ENCODE measurements at regions not wholly inside any gene's neighbourhood (a gene's known extent, or its start where the extent isn't known, plus 50 kb on each side); places are given as distances from the start of the nearest gene placed in this dataset.

DNA sequence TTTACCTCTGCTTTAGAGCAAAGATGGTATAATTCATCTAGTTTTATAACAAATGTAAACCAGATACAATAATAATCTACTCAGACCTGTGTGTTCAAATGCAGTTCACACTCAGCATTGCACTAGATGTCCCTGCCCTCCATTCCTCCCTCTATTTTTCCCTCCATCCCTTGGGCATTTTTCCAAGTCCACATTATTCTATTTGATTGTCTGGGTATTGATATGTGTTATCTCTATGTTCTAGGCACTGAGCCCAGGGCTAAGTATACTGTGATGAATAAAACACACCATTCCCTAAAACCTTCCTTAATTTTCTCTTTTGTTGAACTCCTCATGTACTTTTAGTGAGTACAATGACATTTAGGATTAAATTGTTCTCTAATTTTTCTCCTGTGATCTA lies 66.2 kb upstream of the HMCN1 start:
- peaks cover 1 to 33% of the 10 kb centered on the region in 2 experiments; a peak in 4 of 5 replicates for H3K27me3 ChIP-seq (ENCODE audit: control insufficient read depth in 1 of 2, insufficient read depth in 2 of 2, low read length in 2 of 2)
- H3K79me2 ChIP-seq (ENCODE audit: insufficient read depth, low read length), result no peaks in the 10 kb centered on the region
- no TSS peak for BruUV-seq (replicated peaks)
- POLR2A ChIA-PET, result no interaction called here
- peaks cover 11% of the 10 kb centered on the region; the same call in 1 of the 2 replicates for H3K4me1 ChIP-seq (ENCODE audit: insufficient read depth, low read length)
- intact Hi-C loops (cut with micrococcal nuclease; ENCODE audit: unreplicated experiment), result no loop called here
- ATAC-seq (no peak), DNase-seq (ENCODE audit: low spot score) (no peak), FAIRE-seq (no peak)
- TF ChIP-seq PHB2 (IDR thresholded peaks at IDR 0.05; ENCODE audit: partially characterized antibody) (no peak), KAT7 (CRISPR knock-in tag; IDR thresholded peaks at IDR 0.05; ENCODE audit: borderline replicate concordance) (no peak), ZFP36 (IDR thresholded peaks at IDR 0.05; ENCODE audit: borderline replicate concordance, low read depth, low read length, partially characterized antibody) (no peak), SP2 (CRISPR knock-in tag; IDR thresholded peaks at IDR 0.05) (no peak), SNRNP70 (IDR thresholded peaks at IDR 0.05; ENCODE audit: low read depth, low read length) (no peak)
- TF ChIP-seq, protein P1, sequence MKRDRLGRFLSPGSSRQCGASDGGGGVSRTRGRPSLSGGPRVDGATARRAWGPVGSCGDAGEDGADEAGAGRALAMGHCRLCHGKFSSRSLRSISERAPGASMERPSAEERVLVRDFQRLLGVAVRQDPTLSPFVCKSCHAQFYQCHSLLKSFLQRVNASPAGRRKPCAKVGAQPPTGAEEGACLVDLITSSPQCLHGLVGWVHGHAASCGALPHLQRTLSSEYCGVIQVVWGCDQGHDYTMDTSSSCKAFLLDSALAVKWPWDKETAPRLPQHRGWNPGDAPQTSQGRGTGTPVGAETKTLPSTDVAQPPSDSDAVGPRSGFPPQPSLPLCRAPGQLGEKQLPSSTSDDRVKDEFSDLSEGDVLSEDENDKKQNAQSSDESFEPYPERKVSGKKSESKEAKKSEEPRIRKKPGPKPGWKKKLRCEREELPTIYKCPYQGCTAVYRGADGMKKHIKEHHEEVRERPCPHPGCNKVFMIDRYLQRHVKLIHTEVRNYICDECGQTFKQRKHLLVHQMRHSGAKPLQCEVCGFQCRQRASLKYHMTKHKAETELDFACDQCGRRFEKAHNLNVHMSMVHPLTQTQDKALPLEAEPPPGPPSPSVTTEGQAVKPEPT (CRISPR knock-in tag; IDR thresholded peaks at IDR 0.05; ENCODE audit: low read depth), result no peak
- TF ChIP-seq, protein P2, sequence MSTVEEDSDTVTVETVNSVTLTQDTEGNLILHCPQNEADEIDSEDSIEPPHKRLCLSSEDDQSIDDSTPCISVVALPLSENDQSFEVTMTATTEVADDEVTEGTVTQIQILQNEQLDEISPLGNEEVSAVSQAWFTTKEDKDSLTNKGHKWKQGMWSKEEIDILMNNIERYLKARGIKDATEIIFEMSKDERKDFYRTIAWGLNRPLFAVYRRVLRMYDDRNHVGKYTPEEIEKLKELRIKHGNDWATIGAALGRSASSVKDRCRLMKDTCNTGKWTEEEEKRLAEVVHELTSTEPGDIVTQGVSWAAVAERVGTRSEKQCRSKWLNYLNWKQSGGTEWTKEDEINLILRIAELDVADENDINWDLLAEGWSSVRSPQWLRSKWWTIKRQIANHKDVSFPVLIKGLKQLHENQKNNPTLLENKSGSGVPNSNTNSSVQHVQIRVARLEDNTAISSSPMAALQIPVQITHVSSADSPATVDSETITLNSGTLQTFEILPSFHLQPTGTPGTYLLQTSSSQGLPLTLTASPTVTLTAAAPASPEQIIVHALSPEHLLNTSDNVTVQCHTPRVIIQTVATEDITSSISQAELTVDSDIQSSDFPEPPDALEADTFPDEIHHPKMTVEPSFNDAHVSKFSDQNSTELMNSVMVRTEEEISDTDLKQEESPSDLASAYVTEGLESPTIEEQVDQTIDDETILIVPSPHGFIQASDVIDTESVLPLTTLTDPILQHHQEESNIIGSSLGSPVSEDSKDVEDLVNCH (CRISPR knock-in tag; IDR thresholded peaks at IDR 0.05), result no peak
- H3K27ac ChIP-seq (ENCODE audit: extremely low read length, insufficient read depth, low read length), result no peak overlapping the region
- CTCF ChIA-PET (ENCODE audit: low intra/inter-chr PET ratio, low total read pairs), result no interaction called here
- H3K9ac ChIP-seq (ENCODE audit: insufficient read depth, low read depth, low read length), result no peak overlapping the region
- H3K36me3 ChIP-seq (replicated peaks in 1 of 2; ENCODE audit: control insufficient read depth in 1 of 2, insufficient read depth in 2 of 2, low read length in 2 of 2), result no peaks in the 10 kb centered on the region
- in situ Hi-C loops (cut with HindIII; ENCODE audit: extremely low pct_ligation_motif_present, low pct_unique_long_range_greater_than_20kb), result no loop called here
- no peak overlapping the region for H3K4me2 ChIP-seq (ENCODE audit: low read depth, low read length)
- H4K20me1 ChIP-seq (ENCODE audit: insufficient read depth, low read length), result no peaks in the 10 kb centered on the region
- no peak overlapping the region for H2AFZ ChIP-seq (ENCODE audit: low read length)
- no peak overlapping the region for H3K4me3 ChIP-seq (replicated peaks in 1 of 3; ENCODE audit: insufficient read depth in 1 of 3, low read depth in 2 of 3, low read length in 3 of 3)
- no peaks in the 10 kb centered on the region for H3K9me3 ChIP-seq (ENCODE audit: low read length)
